ENCODE measurements at regions not wholly inside any gene's neighbourhood (a gene's known extent, or its start where the extent isn't known, plus 50 kb on each side); places are given as distances from the start of the nearest gene placed in this dataset.

DNA sequence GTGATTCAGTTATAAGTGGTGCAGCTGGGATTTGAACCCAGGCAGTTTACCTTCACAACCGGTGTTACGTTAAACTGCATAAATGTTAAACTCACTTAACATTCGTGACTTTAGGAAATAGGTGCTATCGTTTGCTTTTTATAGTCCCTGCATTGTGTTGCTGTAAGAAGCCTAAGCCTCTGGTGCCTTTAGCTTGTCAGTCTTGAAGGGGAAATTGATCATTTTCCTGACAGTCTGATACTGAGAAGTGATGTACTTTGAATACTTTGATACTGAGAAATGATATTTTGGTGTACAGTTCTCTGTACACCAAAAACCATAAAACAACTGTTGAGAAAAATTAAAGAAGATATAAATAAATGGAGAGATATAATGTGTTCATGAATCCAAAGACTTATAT is 52.5 kb upstream of the NEDD9 start:
- no peak for DNase-seq

DNA sequence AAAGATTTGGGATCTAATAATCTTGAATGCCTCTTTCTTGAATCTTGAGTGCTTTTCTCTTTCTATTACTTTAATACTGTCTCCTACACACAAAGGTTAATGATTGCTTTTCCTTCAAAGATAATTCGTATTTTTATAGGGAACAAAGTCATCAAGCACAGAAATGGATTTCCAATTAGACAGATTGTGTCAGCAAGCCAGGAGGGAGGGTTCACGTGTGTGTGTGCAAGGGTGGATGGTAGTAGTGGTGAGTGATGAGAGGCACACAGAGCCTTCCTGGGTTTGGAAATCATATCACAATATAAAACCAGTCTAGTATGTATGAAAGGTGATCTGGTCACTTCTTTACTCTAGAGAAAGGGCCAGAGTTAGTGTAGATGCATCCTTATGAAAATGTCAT is 51.2 kb upstream of the NEDD9 start:
- DNase-seq: no peak

DNA sequence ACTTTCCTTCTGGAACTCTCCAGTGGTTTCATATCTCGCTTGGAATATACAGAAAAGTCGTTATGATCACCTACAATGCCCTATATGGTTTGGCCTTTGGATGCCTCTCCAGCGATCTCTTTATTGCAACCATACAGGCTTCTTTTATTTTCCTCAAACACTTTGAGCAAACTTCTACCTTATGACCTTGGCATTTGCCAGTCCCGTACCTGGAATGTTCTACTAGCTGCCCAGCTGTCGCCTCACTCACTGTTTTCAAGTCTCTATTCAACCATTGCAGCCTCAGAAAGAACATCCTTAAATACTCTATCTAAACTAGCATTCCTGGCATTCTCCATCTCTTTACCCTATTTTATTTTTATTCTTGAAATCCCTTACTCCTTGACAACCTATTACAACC is 50.4 kb upstream of the NEDD9 start:
- no peak for DNase-seq
